ENCODE measurements at regions not wholly inside any gene's neighbourhood (a gene's known extent, or its start where the extent isn't known, plus 50 kb on each side); places are given as distances from the start of the nearest gene placed in this dataset.

DNA sequence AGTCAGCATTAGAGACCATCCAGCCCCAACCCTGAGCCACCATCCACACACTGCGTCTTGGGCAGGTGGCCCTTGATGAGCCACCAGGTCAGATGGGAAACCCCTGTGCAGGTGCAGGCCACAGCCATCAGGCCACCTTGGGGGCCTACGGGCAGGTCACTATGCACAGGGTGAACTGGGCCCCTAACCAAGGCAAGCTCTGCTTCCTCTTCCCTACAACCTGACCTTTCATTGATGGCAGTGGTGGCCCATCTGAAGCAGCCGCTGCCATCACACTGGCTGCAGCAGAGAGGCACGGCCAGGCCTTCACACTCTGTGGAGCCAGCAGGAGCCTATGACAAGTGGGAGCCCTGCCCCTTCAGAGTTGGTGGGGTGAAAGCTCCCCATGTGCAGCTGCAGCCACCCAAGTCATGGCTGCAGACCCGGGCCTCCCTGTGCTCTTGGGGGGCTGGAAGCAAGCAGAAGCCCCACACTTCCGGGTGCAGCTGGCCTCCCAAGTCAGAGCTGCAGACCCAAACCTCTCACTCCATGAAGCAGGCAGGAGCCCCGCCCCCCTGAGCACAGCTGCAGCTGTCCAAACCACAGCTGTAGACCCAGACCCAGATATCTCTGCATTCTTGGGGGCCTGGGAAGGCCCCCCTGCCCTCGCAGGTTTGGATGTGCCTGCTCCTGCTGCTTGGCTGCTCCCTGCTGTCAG lies 681.5 kb downstream of the MATN1 start:
- TF ChIP-seq ZNF274 (IDR thresholded peaks at IDR 0.05; ENCODE audit: low read depth, low read length), result no peak
- no peak for TF ChIP-seq YY1 (IDR thresholded peaks at IDR 0.05; ENCODE audit: insufficient read depth, insufficient read length)
- TF ChIP-seq SUZ12 (IDR thresholded peaks at IDR 0.05; ENCODE audit: extremely low read depth, insufficient read depth, insufficient read length), result no peak

Data from NT2/D1 (cell line).